GM12878 (cell line): ENCODE measurements at regions not wholly inside any gene's neighbourhood (a gene's known extent, or its start where the extent isn't known, plus 50 kb on each side); places are given as distances from the start of the nearest gene placed in this dataset.
"Not testable (repeated sequence)": the region's sequence is repeated elsewhere in the genome, so short reads cannot be mapped to it uniquely, and the experiment has no call there.

Experiments
- RAD21 ChIP-seq: IDR thresholded peaks from 2 replicates; pipeline ENCODE4 v1.6.1; 2011; ENCODE audit warnings: mild to moderate bottlenecking, low read depth, low read length, moderate library complexity; ENCODE audit not compliant: insufficient read depth
- RFX5 ChIP-seq: IDR thresholded peaks from 2 replicates; pipeline ENCODE4 v1.6.1; 2011; ENCODE audit warnings: low read depth, low read length, improper control_type of control experiment
- SKIL ChIP-seq: fragments of 450-650 bp; IDR thresholded peaks from 2 replicates; pipeline ENCODE4 v1.6.1; 2017; ENCODE audit warnings: mild to moderate bottlenecking, low read depth, inconsistent platforms; ENCODE audit not compliant: poor library complexity, severe bottlenecking
- ZSCAN29 ChIP-seq: fragments of 450-650 bp; IDR thresholded peaks from 2 replicates; pipeline ENCODE4 v1.6.1; 2017; ENCODE audit warnings: mild to moderate bottlenecking, moderate library complexity
- TF ChIP-seq, protein P1 (sequence below), 3 experiments: IDR thresholded peaks in 2 of 3; conservative IDR thresholded peaks in 1 of 3; 2 replicates each; pipeline ENCODE4 v1.5.1; 2011; ENCODE audit warnings: low read depth in 3 of 3, low read length in 3 of 3, mild to moderate bottlenecking in 3 of 3, control low read depth in 2 of 3, moderate library complexity in 2 of 3, inconsistent platforms in 1 of 3, mixed read lengths in 1 of 3; ENCODE audit not compliant: control insufficient read depth in 2 of 3, insufficient read depth in 1 of 3; ENCODE audit errors: extremely low read depth in 1 of 3
- TF ChIP-seq, protein P2 (sequence below): IDR thresholded peaks from 2 replicates; pipeline ENCODE4 v1.6.1; 2012; ENCODE audit warnings: low read depth, low read length, improper control_type of control experiment

DNA sequence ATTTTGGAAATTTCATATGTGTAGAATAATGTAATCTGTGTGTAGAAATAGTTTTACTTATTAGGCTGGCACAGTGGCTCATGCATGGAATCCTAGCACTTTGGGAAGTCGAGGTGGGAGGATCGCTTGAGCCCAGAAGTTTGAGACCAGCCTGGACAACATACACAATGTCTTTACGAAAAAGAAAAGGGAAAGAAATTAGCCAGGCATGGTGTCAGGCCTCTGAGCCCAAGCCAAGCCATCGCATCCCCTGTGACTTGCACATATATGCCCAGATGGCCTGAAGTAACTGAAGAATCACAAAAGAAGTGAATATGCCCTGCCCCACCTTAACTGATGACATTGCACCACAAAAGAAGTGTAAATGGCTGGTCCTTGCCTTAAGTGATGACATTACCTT lies 491.3 kb downstream of the DISC1 start:
- TF ChIP-seq, protein P1, sequence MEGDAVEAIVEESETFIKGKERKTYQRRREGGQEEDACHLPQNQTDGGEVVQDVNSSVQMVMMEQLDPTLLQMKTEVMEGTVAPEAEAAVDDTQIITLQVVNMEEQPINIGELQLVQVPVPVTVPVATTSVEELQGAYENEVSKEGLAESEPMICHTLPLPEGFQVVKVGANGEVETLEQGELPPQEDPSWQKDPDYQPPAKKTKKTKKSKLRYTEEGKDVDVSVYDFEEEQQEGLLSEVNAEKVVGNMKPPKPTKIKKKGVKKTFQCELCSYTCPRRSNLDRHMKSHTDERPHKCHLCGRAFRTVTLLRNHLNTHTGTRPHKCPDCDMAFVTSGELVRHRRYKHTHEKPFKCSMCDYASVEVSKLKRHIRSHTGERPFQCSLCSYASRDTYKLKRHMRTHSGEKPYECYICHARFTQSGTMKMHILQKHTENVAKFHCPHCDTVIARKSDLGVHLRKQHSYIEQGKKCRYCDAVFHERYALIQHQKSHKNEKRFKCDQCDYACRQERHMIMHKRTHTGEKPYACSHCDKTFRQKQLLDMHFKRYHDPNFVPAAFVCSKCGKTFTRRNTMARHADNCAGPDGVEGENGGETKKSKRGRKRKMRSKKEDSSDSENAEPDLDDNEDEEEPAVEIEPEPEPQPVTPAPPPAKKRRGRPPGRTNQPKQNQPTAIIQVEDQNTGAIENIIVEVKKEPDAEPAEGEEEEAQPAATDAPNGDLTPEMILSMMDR (IDR thresholded peaks at IDR 0.05 in 2 of 3, conservative IDR thresholded peaks at IDR 0.05 in 1 of 3; ENCODE audit: control insufficient read depth in 2 of 3, extremely low read depth in 1 of 3, insufficient read depth in 1 of 3, low read depth in 3 of 3, low read length in 3 of 3) = not testable (repeated sequence)
- TF ChIP-seq, protein P2, sequence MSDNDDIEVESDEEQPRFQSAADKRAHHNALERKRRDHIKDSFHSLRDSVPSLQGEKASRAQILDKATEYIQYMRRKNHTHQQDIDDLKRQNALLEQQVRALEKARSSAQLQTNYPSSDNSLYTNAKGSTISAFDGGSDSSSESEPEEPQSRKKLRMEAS = not testable (repeated sequence)
- not testable (repeated sequence) for TF ChIP-seq RAD21, SKIL, ZSCAN29, RFX5
